Glutamatergic neuron (in vitro differentiated cells): ENCODE measurements at regions not wholly inside any gene's neighbourhood (a gene's known extent, or its start where the extent isn't known, plus 50 kb on each side); places are given as distances from the start of the nearest gene placed in this dataset.

Source experiments
- DNase-seq: peaks from one replicate; pipeline ENCODE4 v3.0.0; 2022
- H3K27ac Mint-ChIP-seq: one replicate; pipeline ENCODE4 v1.8.0; 2020; ENCODE audit warnings: mild to moderate bottlenecking, mixed read lengths, inconsistent platforms; ENCODE audit not compliant: unreplicated experiment
- H3K27me3 Mint-ChIP-seq: one replicate; pipeline ENCODE4 v1.8.0; 2020; ENCODE audit warnings: mild to moderate bottlenecking, moderate library complexity, mixed read lengths, inconsistent platforms; ENCODE audit not compliant: unreplicated experiment
- H3K36me3 Mint-ChIP-seq: one replicate; pipeline ENCODE4 v1.8.0; 2020; ENCODE audit warnings: mild to moderate bottlenecking, mixed read lengths, inconsistent platforms; ENCODE audit not compliant: unreplicated experiment
- H3K4me1 Mint-ChIP-seq: one replicate; pipeline ENCODE4 v1.8.0; 2020; ENCODE audit warnings: mild to moderate bottlenecking, low read depth, mixed read lengths, inconsistent platforms; ENCODE audit not compliant: unreplicated experiment
- H3K4me3 Mint-ChIP-seq: one replicate; pipeline ENCODE4 v1.8.0; 2020; ENCODE audit warnings: mild to moderate bottlenecking, mixed read lengths, inconsistent platforms; ENCODE audit not compliant: unreplicated experiment
- H3K9me3 Mint-ChIP-seq: one replicate; pipeline ENCODE4 v1.8.0; 2020; ENCODE audit warnings: mild to moderate bottlenecking, moderate library complexity, mixed read lengths, inconsistent platforms; ENCODE audit not compliant: unreplicated experiment
- TF ChIP-seq, protein P1 (sequence below): fragments of 200-600 bp; sonication (generic); IDR thresholded peaks from one replicate; pipeline ENCODE4 v1.5.0; 2021; ENCODE audit not compliant: partially characterized antibody, unreplicated experiment

DNA sequence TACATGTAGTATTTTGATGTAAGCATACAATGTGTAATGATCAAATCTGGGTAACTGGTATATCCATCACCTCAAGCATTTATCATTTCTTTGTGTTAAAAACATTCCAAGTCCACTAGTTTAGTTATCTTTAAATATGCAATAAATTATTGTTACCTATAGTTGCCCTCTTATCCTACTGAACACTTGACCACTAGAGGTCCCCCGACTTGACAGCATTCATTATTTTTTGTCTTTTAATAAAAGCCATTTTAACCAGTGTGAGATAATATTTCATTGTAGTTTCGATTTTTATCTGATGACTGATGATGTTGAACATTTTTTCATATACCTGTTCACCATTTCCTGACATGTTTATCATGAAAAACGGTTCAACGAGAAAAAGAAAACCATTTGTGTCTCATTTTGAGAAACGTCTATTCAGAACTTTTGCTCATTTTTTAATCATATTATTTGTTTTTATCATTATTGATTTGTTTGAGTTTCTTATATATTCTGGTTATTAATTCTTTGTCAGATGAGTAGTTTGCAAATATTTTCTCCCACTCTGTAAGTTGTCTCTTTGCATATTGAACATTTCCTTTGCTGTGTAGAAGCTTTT, 199.0 kb upstream of the CXXC4 start:
- Mint-ChIP-seq H3K36me3 (no peaks in the 10 kb centered on the region), H3K4me1 (no peaks in the 10 kb centered on the region), H3K9me3 (no peaks in the 10 kb centered on the region), H3K27me3 (no peaks in the 10 kb centered on the region), H3K27ac (no peak overlapping the region), H3K4me3 (no peak overlapping the region)
- DNase-seq: no peak
- TF ChIP-seq, protein P1, sequence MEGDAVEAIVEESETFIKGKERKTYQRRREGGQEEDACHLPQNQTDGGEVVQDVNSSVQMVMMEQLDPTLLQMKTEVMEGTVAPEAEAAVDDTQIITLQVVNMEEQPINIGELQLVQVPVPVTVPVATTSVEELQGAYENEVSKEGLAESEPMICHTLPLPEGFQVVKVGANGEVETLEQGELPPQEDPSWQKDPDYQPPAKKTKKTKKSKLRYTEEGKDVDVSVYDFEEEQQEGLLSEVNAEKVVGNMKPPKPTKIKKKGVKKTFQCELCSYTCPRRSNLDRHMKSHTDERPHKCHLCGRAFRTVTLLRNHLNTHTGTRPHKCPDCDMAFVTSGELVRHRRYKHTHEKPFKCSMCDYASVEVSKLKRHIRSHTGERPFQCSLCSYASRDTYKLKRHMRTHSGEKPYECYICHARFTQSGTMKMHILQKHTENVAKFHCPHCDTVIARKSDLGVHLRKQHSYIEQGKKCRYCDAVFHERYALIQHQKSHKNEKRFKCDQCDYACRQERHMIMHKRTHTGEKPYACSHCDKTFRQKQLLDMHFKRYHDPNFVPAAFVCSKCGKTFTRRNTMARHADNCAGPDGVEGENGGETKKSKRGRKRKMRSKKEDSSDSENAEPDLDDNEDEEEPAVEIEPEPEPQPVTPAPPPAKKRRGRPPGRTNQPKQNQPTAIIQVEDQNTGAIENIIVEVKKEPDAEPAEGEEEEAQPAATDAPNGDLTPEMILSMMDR: no peak

DNA sequence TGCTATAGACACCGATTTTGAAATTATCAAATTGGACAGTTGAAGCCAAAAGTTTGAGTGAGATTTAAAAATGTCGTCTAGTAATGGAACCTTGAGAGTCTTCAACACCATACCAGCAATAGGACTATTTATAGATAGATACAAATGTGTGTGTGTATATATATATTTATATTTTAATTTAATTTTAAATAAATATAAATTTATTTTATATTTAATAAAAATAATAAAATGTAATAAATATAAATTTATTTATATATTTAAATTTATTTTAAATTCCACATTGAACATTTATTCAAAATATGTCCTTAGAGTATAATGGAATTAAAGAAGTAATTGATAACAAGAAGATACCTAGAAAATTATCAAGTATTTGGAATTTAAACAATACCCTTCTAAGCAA, 221.9 kb upstream of the CXXC4 start:
- Mint-ChIP-seq H3K9me3 (no peaks in the 10 kb centered on the region), H3K4me3 (no peak overlapping the region), H3K36me3 (no peaks in the 10 kb centered on the region), H3K27me3 (no peaks in the 10 kb centered on the region), H3K4me1 (no peaks in the 10 kb centered on the region), H3K27ac (no peak overlapping the region)
- TF ChIP-seq, protein P1: no peak
- no peak for DNase-seq

DNA sequence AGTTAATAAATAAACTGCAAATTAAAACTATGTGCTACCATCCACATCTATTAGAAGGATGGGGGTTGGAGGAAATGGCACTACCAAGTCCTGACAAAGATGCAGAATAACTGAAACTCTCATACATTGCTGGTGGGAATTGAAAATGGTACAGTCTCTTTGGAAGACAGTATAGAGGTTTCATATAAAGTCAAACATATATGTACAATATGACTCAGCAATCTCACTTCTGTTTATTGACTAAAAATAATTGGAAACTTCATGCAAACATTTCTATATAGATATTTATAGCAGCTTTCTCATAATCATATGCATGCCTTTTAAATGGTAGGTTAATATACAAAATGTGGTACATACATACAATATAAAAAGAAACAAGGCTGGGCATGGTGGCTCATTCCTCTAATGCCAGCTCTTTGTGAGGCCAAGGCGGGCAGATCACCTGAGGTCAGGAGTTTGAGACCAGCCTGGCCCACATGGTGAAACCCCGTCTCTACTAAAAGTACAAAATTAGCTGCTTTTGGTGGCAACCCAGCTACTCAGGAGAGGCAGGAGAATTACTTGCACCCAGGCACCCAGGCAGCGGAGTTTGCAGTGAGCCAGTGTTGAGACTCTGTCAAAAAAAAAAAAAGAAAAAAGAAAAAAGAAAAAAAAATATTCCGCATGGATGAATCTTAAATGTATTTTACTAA, 225.0 kb upstream of the CXXC4 start:
- Mint-ChIP-seq H3K27me3 (no peaks in the 10 kb centered on the region), H3K36me3 (no peaks in the 10 kb centered on the region), H3K9me3 (no peaks in the 10 kb centered on the region), H3K4me3 (no peak overlapping the region), H3K4me1 (no peaks in the 10 kb centered on the region), H3K27ac (no peak overlapping the region)
- DNase-seq: no peak
- TF ChIP-seq, protein P1: no peak

DNA sequence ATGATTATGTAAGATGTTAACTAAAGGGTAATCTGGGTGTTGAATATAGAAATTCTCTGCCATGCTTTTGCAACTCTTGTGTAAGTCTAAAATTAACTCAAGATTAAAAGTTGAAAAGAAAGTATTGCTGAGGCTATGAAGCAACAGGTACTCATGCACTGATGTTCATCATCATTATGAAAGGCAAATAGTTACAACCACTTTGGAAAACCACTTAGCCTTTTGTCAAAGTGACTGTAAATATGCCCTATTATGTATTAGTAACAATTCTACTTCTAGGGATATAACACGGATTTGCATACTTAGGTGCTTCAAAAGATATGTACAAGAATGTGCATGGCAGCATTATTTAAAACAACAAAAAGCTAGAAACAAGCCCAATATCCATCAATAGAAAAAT, 227.8 kb upstream of the CXXC4 start:
- H3K4me1 Mint-ChIP-seq: no peaks in the 10 kb centered on the region
- TF ChIP-seq, protein P1: no peak
- H3K36me3 Mint-ChIP-seq: no peaks in the 10 kb centered on the region
- no peak overlapping the region for H3K27ac Mint-ChIP-seq
- no peak for DNase-seq
- H3K9me3 Mint-ChIP-seq: no peaks in the 10 kb centered on the region
- no peaks in the 10 kb centered on the region for H3K27me3 Mint-ChIP-seq
- H3K4me3 Mint-ChIP-seq: no peak overlapping the region

DNA sequence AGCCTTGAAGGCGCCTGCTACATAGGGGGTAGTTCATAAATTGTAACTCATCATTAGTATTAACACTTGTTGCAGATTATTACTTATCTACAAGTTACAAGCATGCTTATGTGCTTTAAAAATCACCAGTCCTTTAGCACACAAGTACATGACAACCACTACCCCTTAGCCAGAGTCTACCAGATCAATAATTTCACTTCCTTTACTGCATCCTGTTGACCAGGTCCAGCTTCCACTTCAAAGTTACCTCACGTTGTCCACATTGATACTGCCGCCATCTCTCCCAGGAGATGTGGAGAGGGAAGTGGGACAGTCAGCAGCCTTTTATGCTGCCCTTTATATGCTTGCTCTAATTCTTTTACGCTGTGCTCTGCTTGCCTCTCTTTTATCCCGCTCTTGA, 231.3 kb upstream of the CXXC4 start:
- H3K27ac Mint-ChIP-seq: no peak overlapping the region

More for the DNA sequence above, 231.3 kb upstream of the CXXC4 start:
- Mint-ChIP-seq H3K9me3 (no peaks in the 10 kb centered on the region), H3K27me3 (no peaks in the 10 kb centered on the region), H3K4me1 (no peaks in the 10 kb centered on the region), H3K4me3 (no peak overlapping the region), H3K36me3 (no peaks in the 10 kb centered on the region)
- DNase-seq: no peak
- TF ChIP-seq, protein P1: no peak
